HG03175 (cell line): ENCODE measurements at regions not wholly inside any gene's neighbourhood (a gene's known extent, or its start where the extent isn't known, plus 50 kb on each side); places are given as distances from the start of the nearest gene placed in this dataset.

Source experiments
- ATAC-seq: cut with Tn5 transposase; IDR thresholded peaks from one replicate; pipeline ENCODE4 v1.9.1; 2021; ENCODE audit warnings: mild to moderate bottlenecking, moderate library complexity; ENCODE audit not compliant: unreplicated experiment

DNA sequence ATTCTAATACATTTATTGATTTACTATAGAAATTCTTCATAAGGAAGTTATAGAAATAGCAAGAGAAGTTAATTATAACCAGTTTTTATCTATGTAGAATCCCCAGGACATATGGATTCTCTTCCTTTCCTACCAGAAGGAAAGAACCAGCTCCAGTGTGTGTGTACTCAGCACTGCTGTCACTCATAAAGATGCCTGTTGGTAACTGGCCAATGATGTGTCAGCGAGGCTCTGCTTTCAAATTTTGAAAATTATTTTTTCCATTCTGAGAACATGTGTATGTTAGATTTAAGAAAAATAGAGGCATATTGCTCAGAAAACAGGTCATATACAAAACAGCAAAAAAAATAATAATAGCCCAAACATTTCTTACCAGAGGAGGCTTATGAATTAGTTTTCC, 814.8 kb upstream of the IGFBP7 start:
- no peak for ATAC-seq

DNA sequence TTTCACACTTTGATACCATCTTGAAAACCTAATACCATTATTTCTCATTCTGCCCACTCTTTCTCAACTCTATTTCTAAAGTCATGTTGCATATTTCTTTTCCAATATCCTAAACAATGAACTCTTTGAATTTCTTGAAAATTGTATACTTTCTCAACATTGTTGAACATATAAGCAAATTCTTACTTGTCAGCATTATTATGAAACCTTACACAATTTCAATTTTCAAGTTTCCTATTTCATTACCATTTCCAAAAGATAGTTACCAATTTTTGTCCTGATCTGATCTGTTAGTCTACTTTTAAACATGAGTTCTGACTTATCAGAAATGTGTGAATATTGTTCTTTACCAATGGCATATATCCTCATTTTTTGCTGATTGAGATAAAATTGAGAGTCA, 806.3 kb upstream of the IGFBP7 start:
- ATAC-seq, result no peak

DNA sequence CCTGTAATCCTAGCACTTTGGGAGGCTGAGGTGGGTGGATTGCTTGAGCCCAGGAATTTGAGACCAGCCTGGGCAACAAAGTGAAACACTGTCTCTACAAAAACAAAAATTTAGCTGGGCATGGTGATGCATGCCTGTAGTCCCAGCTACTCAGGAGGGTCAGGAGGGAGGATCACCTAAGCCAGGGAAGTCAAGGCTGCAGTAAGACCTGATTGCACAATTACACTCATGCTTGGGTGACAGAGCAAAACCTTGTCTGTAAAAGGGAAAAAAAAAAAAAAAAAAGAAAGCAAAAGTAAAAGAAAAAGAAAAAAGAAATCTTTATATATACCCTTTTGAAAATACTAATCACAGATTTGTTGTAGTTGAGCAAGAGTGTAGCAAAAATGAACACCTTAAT, 801.0 kb upstream of the IGFBP7 start:
- ATAC-seq, result no peak

DNA sequence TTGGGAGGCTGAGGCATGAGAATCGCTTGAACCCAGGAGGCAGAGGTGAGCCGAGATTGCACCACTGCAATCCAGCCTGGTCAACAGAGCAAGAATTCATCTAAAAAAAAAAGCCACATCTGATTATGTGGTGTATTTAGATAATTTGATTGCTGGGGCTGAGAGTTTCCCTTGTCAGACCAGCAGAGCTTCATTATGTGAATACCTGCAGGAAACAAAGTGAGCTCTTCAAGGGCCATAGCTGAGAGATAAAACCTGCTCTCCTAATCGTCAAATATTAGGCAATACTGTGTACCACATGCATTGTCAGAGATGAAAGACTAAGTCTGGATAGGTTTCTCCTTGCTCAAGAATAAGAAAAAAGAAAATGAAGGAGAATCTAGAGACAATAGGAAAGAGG, 800.0 kb upstream of the IGFBP7 start:
- no peak for ATAC-seq

DNA sequence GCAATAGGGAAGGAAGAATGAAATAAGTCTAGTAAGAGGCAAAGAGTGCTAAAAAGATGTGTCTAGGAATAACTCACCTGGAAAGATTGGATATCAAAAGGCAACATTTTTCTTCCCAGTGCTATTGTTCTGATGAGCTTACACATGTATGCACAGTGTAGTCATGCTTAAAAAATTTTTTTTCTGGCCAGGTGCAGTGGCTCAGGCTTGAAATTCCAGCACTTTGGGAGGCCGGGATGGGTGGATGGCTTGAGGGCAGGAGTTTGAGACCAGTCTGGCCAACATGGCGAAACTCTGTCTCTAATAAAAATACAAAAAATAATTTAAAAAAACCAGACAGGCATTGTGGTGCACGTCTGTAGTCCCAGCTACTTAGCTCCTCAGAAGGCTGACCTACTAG, 795.8 kb upstream of the IGFBP7 start:
- no peak for ATAC-seq

DNA sequence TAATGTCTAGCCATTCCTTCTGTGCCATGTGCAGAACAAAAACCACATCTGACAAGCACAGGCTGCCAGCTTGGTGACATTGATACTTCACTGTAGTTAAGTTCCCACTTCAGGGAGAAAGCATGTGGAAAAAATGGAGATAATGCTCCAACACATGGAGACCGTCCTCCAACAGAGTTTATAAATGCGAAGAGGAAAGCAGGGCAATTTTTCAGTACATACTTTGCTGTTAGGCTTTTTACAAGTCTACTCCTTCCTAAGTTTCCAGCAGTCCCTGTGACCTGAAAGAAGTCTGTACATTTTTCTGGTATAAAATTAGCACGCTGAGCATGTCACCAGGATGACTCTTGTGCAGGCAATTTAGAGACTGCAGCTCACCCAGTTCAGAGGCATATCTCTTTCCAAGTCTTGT, 766.9 kb upstream of the IGFBP7 start:
- no peak for ATAC-seq

DNA sequence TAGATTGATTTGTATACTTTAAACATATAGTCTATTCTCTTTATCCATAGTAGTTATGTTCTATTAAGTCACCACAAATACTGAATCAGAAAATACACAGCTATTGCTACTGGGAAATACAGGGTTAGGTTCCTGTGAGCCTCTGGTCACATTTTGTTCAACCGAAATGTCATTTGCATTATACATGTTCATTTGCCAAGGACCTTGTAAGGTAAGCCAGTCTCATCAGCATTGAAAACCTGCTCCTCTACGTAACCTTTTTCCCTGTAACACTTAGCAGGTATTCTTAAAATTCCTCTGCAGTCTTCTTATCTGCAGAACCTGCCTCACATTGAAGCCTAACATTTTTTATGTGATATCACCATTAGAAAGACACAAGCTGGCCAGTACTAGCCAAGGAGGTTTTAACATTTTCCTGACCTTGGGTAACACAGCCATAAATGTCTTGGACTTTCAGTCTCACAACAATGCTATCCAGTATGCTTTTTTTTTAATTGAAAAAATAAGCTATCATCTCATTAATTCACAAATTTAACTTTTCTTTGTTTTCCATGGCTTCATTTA, 765.7 kb upstream of the IGFBP7 start:
- no peak for ATAC-seq

DNA sequence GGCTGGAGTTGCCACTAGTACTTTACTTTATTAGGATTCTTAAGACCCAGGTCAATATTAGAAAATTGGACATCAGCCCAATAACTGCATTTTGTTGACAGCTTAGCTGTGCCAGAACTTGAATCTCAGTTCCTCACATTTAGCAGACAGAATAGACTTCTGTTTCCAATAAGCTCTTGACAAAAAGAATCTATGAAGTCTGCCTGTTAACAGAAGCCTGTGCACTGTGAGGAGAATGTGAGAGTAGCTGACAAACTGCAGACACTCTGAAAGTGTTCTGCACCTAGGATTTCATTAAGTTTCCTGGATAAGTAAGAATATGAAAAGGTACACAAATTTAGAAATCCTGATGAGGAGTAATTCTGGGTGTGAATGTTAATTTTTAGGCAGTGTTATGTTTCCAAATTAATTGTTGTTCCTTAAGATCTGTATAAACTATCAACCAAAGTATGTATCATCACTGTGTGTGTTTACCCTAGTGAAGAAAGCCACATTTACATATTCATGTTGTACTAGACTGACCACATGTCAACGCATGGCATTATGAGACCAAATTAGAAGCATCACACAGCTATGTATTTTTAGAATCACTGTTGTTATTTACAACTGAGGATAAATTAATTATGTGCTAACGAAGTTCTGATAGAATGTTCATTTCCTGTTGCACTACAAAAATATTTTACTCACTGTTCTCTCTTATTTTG, 756.4 kb upstream of the IGFBP7 start:
- no peak for ATAC-seq

DNA sequence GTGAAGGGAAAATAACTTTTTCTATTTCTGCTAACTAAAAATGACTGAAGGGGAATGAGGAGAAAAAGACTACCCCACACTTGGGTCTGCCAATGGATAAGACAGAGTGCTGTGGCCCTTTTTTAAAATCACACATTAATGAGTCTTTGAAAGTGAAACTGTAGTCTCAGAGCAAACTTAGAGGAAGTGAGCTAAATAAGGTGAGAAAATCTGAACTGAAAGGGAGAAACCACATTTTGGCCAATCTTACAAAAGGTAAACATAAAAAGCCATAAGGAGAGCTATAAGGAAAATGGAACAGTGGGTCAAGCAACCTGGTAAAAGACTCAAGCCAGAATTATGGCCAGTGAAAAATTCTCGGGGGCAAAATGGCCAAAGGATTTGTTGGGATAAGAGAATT, 755.1 kb upstream of the IGFBP7 start:
- peak; percentile 97 for ATAC-seq

DNA sequence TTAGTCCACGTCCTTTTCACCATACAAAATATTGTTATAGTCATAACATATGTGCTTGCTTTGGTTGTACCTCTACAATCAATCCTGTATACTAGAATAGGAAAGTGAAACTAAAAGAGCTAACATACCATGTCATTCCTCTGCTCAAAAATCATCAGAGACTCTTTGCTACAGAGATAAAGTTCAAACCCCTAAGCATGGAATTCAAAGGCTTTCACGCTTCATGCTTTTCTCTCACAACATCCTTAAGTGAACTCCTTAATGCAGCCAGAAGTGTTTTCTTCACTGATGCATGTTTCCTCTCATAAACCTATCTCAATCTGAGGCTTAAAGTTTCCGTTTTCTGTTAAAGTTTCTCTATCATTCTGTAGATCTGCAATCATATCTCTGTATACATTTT, 744.6 kb upstream of the IGFBP7 start:
- peak; percentile 86 for ATAC-seq

DNA sequence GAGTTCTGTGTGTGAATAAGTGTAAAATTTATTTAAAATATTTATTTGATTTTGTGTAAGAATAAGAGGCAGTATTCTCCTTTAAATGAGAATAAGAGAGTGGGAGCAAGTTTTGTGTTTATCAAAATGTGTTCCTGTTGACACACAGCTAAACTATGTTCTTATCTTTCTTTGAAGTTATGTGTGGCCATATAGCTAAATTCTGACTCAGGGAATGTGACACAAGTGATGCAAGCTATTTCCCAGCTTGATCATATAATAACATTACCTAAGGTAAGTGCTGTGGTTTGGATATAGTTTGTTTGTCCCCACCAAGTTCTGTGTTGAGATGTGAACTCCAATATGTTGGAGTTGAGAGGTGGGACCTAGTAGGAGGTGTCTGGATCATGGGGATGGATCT, 740.0 kb upstream of the IGFBP7 start:
- no peak for ATAC-seq

DNA sequence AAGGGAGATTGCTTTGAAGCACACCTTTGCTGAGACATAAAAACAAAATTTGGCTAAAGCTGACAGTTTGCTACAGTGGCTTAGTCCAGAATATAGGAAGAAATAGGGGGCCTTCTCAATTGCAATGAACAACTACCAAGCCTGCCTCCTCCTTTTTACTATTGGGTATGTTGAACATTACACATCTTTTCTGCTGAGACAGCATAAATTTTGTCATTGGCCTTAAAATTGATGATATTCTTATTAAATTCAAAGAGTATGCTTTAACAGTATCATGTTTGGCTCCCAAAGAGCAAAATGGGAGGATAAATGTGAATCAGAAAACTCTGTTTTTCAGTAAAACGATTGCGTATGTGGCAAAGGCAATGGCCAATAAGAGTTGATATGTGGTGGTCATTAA, 721.9 kb upstream of the IGFBP7 start:
- no peak for ATAC-seq

DNA sequence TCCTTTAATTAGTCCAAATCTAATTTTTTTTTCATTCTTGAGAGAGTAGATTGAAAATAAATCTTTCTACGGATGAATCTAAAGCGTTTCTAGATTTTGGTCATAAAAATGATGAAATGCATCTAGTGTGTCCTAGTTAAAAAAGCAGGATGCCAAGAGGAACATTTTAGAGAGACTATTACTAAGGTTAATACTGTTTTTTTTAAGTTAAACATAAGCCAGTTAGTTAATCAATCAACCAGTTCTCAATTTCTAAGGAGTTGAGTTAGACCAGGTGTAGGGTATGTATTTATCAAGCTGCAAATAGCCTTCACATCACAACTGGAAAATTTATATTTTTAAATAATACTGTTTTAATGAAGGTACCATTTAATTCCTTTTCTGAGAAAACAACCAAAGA, 679.5 kb upstream of the IGFBP7 start:
- ATAC-seq, result no peak

DNA sequence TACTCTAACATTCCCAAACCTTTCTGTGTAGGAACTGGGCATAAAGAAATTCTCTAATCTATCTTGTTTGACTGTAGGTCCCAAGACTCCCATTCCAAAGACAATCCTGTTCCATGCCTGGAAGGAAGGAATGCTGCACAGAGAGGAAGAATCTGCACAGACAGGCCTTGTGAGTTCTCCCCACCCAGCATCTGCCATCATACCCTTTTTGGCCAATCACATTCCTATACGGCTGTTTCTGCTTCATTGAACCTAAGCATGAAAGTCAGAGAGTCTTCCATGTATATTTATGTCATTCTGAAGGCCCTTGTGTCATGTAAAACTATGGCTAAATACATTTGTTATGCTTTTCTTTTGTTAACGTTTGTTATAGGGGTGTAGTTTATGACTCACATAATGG, 667.7 kb upstream of the IGFBP7 start:
- no peak for ATAC-seq

DNA sequence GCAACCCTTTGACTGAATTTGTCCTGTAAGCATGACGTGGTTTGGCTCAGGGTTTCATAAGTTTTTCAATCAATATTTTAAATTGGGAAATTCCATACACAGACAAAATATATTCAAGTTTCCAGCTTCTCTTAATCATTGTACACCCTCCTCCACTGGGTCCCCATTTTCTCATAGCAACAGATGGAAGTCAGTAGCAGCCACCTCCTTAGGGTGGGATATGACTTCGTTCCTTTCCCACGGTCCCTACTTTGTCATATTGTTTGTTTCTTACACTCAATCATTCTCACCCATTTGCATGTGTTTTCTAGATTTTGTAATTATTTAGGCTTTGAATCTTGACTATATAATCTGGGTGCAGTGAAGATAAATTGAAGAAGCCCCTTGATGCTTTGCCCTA, 664.5 kb upstream of the IGFBP7 start:
- no peak for ATAC-seq

DNA sequence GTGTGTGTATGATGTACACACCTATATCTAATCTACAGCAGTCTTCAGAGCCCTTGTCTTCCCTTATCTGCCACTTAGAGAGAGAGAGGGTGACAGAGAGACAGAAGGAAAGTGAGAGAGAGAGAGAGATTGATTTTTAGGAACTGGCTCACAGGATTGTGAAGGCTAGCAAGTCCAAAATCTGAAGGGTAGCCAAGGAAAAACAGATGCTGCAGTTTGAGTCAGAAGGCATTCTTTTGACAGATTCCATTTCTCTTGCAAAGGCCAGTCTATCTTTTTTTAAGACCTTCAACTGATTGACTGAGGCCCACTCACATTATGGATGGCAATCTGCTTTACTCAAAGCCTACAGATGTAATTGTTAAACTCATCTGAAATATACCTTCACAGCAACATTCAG, 664.0 kb upstream of the IGFBP7 start:
- ATAC-seq, result no peak

DNA sequence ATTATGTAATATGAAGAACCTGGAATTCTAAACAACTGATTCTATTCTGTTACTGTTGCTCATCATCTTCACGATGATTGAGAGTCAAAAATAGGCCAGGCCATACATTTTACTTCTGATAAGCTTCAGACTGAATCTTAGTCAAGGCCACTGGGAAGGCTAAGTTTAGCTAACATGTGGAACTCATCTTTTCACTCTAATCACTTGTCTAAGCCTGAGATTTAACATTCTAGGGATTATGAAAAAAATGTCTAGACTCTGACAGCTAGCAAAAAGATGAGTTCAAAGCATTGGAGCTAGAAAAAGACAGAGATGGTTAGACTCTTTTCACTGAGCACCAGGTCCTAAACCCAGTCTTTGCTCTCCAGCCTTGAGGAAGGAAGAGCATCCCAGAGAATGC, 656.2 kb upstream of the IGFBP7 start:
- ATAC-seq, result no peak

DNA sequence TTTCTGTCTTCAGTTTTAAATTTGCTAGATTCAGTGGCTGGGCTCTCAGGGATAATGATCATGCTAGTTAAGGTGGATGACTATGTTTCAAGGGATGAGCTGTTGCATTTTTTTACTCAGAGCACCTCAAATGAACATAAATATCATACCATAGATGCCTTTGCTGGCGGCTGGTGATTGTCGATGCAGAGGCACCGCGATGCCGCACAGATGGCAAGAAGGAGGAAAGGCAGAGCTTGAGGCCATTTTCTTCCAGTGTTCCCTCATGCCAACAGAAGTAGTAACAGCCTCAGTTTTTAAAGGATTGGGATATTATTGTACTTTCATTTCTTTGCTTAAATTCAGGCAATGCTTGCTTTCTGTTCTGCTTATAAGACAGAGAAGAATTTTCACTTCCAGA, 654.7 kb upstream of the IGFBP7 start:
- no peak for ATAC-seq

DNA sequence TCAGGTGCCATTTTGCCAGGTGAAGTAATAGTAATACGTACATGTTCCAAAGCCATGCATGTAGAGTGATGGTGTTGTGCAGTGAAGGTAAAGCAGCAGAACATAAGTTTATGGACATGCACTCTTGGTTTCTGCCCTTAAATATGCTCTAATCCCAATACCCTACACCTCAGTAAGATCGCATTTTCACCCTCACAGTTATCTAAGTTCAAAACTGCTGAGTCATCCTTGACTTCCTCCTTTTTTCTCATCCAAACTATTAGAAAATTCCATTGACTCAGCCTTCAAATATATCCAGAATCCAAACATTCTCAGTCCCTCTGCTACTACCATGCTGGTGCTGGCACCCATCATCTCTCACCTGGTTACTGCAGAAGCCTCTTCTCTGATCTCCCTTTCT, 652.9 kb upstream of the IGFBP7 start:
- ATAC-seq, result no peak

DNA sequence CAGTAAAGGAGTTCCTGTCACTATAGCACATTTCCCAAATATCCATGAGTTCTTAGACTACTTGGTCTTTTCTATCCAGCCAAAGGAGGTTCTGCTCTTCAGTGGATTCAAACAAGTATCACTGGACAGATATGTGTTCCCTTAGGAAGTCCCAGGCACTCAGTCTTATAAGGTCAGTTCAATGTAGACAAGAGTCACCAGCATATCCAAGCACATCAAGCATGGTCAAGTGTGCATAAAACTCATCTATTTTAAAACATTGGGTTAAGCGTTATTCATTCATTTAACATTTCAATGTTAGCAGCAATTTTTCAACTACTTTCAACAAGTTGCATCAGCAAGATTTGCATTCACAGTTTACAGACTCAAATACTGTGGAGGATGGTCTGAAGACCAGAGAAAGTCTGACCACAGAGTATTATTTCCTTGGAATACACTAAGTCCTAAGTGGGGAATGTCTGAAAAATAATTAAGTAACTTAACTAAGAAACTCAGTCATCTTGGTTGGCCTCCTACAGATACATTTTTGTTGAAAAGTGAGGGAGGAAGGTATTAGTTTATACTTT, 630.5 kb upstream of the IGFBP7 start:
- no peak for ATAC-seq

DNA sequence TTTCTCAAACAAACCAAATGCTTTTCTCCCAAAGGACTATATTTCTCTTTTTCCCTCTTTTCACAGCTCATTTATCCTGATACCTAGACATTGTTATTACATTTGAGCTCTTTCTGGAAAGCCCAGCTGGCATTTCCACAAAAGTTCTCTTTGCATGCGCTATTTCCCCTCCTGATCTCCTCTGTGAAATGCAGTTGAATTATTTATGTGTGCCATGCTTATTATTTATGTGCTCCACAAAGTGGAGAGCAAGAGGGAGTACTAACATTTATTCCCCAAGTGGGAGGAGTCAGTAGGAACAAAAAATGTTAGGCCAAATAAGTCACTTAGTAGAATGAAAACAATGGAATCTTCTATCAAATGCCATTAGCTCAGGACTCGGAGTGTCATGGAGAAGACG, 626.6 kb upstream of the IGFBP7 start:
- no peak for ATAC-seq

DNA sequence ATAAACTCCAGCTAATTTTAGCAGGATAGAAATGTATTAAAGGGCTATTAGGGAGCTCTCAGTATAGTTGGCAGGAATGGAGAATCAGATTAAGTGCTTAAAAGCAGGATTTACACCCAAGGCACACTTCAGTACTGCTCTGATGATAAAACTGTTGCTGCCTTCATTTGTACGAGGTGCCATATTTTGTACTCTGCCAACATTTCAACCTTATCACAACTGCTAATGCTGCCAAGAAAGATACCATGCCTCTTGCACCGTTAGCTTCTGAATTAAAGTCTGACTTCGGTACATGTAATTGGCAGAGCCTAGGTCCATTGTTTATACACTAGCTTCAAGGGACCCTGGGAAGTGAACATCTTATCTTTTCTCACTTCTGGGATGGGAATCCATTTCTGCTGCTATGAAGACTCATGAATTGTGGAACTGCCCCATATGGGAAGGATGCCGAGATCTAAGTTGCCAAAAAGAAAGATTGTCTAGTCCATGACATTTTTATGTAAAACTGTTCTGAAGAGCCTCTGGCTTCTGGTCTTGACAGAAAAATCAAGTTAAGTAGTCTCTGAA, 624.0 kb upstream of the IGFBP7 start:
- no peak for ATAC-seq
